H1 (cell line): ENCODE measurements at regions not wholly inside any gene's neighbourhood (a gene's known extent, or its start where the extent isn't known, plus 50 kb on each side); places are given as distances from the start of the nearest gene placed in this dataset.

ENCODE experiments used
- CEBPB ChIP-seq: IDR thresholded peaks from 2 replicates; pipeline ENCODE4 v1.6.1; 2012; ENCODE audit warnings: low read depth, low read length
- CTCF ChIP-seq, 3 experiments: IDR thresholded peaks; 1 replicate in 2 of 3; 2 replicates in 1 of 3; pipeline versions ENCODE4 v1.5.1 to v1.6.1; 2011; ENCODE audit warnings: low read length in 3 of 3, mild to moderate bottlenecking in 3 of 3, inconsistent platforms in 2 of 3, low read depth in 1 of 3, moderate library complexity in 1 of 3; ENCODE audit not compliant: insufficient read depth in 1 of 3; ENCODE audit errors: control extremely low read depth in 1 of 3
- E2F6 ChIP-seq: IDR thresholded peaks from 2 replicates; pipeline ENCODE4 v1.6.1; 2012; ENCODE audit warnings: inconsistent platforms
- EZH2 ChIP-seq: fragments of 200-600 bp; sonication (generic); IDR thresholded peaks from 2 replicates; pipeline ENCODE4 v1.7.1; 2012; ENCODE audit warnings: low read depth, mild to moderate bottlenecking, moderate library complexity, low read length, inconsistent platforms; ENCODE audit not compliant: severe bottlenecking
- GABPA ChIP-seq: IDR thresholded peaks from 2 replicates; pipeline ENCODE4 v1.6.1; 2011; ENCODE audit warnings: mild to moderate bottlenecking, low read length, moderate library complexity, borderline replicate concordance; ENCODE audit not compliant: insufficient read depth
- JUN ChIP-seq: IDR thresholded peaks from 2 replicates; pipeline ENCODE4 v1.6.1; 2011; ENCODE audit warnings: low read depth, mild to moderate bottlenecking, improper control_type of control experiment, low read length
- KDM5A ChIP-seq: fragments of 200-600 bp; IDR thresholded peaks from 2 replicates; pipeline ENCODE4 v1.7.1; 2012; ENCODE audit warnings: mild to moderate bottlenecking, low read length, inconsistent platforms, mixed read lengths
- MAX ChIP-seq: IDR thresholded peaks from 2 replicates; pipeline ENCODE4 v1.6.1; 2012; ENCODE audit warnings: inconsistent platforms
- POLR2AphosphoS5 ChIP-seq: IDR thresholded peaks from 2 replicates; pipeline ENCODE4 v1.6.1; 2011; ENCODE audit warnings: low read depth, low read length
- YY1 ChIP-seq: IDR thresholded peaks from 2 replicates; pipeline ENCODE4 v1.6.1; 2011; ENCODE audit warnings: low read depth, mild to moderate bottlenecking, low read length

- peak; percentile 27 to 46 (median 43) for TF ChIP-seq CTCF (IDR thresholded peaks at IDR 0.05; ENCODE audit: control extremely low read depth in 1 of 3, insufficient read depth in 1 of 3, low read depth in 1 of 3, low read length in 3 of 3)
- TF ChIP-seq MAX: no peak
- no peak for TF ChIP-seq CEBPB
- no peak for TF ChIP-seq EZH2
- TF ChIP-seq JUN: no peak
- no peak for TF ChIP-seq POLR2AphosphoS5
- no peak for TF ChIP-seq GABPA
- no peak for TF ChIP-seq E2F6
- no peak for TF ChIP-seq KDM5A
- TF ChIP-seq YY1: no peak
These were observed 314.9 kb upstream of the DIPK2B start for GRCh38 chrX:45515262-45516215.
